ENCODE measurements at regions not wholly inside any gene's neighbourhood (a gene's known extent, or its start where the extent isn't known, plus 50 kb on each side); places are given as distances from the start of the nearest gene placed in this dataset.

GRCh38 chr11:122046438-122046837 lies 69.6 kb downstream of the BLID start:
- no peaks in the 10 kb centered on the region for H3K4me1 ChIP-seq
- H3K9me3 ChIP-seq, result no peaks in the 10 kb centered on the region
- no peak overlapping the region for H3K27ac ChIP-seq
- in situ Hi-C loops (cut with MboI; ENCODE audit: low sequenced_read_pairs in 4 of 4), result no loop called here
- H3K4me3 ChIP-seq, result no peak overlapping the region
- no peaks in the 10 kb centered on the region for H3K36me3 ChIP-seq
- no peaks in the 10 kb centered on the region for H3K27me3 ChIP-seq
- no peak for TF ChIP-seq CTCF (IDR thresholded peaks at IDR 0.05 in 4 of 5, conservative IDR thresholded peaks at IDR 0.05 in 1 of 5)
- no peak for TF ChIP-seq POLR2A (IDR thresholded peaks at IDR 0.05)
- intact Hi-C loops (cut with DNase I; ENCODE audit: low total_unique reads), result no loop called here
- ATAC-seq (no peak), DNase-seq (no peak)

GRCh38 chr11:122045181-122045586 lies 70.8 kb downstream of the BLID start:
- H3K9me3 ChIP-seq, result no peaks in the 10 kb centered on the region
- intact Hi-C loops (cut with DNase I; ENCODE audit: low total_unique reads), result no loop called here
- H3K27me3 ChIP-seq, result no peaks in the 10 kb centered on the region
- DNase-seq (no peak), ATAC-seq (no peak)
- H3K4me1 ChIP-seq, result no peaks in the 10 kb centered on the region
- H3K36me3 ChIP-seq, result no peaks in the 10 kb centered on the region
- TF ChIP-seq POLR2A (IDR thresholded peaks at IDR 0.05), result no peak
- no peak overlapping the region for H3K27ac ChIP-seq
- no peak overlapping the region for H3K4me3 ChIP-seq
- in situ Hi-C loops (cut with MboI; ENCODE audit: low sequenced_read_pairs in 4 of 4), result no loop called here

DNA sequence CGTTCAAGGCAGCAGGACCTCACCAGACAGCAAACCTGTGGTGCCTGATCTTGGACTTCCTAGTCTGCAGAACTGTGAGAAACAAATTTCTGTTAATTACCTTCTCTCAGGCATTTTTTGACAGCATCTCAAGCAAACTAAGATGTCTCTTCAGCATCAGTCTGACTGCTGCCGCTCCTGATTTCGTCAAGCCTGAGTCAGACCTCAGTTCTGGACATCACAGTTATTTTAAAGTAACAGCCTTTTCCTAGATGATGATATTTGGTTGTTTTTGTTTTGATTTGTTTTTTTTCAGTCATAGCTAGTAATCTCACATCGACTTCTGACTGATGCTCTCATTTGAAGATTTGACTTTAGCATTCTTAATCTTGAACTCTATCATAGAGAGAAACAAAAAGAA lies 71.9 kb downstream of the BLID start:
- intact Hi-C loops (cut with DNase I; ENCODE audit: low total_unique reads) (no loop called here), in situ Hi-C loops (cut with MboI; ENCODE audit: low sequenced_read_pairs in 4 of 4) (no loop called here)
- Histone ChIP-seq H3K4me1 (no peaks in the 10 kb centered on the region), H3K4me3 (no peak overlapping the region), H3K27ac (no peak overlapping the region), H3K27me3 (no peaks in the 10 kb centered on the region), H3K36me3 (no peaks in the 10 kb centered on the region), H3K9me3 (no peaks in the 10 kb centered on the region)
- no peak for ATAC-seq
- DNase-seq, result no peak
- TF ChIP-seq CTCF (IDR thresholded peaks at IDR 0.05 in 4 of 5, conservative IDR thresholded peaks at IDR 0.05 in 1 of 5) (no peak), POLR2A (IDR thresholded peaks at IDR 0.05) (no peak)

DNA sequence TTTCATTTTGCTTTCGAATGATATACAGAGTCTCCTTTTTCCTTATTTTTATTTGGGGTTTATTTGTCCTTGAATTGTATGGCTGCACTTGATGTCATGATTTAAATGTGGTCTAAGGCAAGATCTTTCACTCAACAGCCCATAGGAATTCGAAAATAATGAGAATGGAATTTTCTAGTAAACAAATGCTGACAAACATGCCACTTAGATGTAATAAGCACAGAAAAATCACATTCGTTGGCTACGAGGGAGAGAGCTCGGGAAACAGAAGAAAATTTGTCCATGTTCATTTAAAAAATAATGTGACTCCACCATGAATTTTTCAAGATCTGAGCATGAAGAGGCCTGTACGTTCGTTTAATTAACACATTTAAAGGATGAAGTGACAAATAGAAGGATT lies 73.0 kb downstream of the BLID start:
- Histone ChIP-seq H3K27ac (no peak overlapping the region), H3K4me3 (no peak overlapping the region), H3K36me3 (no peaks in the 10 kb centered on the region), H3K27me3 (no peaks in the 10 kb centered on the region), H3K4me1 (no peaks in the 10 kb centered on the region), H3K9me3 (no peaks in the 10 kb centered on the region)
- intact Hi-C loops (cut with DNase I; ENCODE audit: low total_unique reads), result no loop called here
- no peak for TF ChIP-seq POLR2A (IDR thresholded peaks at IDR 0.05)
- ATAC-seq (no peak), DNase-seq (no peak)
- in situ Hi-C loops (cut with MboI; ENCODE audit: low sequenced_read_pairs in 4 of 4), result no loop called here

GRCh38 chr11:122040464-122040863 lies 75.6 kb downstream of the BLID start:
- Histone ChIP-seq H3K4me3 (no peak overlapping the region), H3K27ac (no peak overlapping the region), H3K27me3 (no peaks in the 10 kb centered on the region), H3K9me3 (no peaks in the 10 kb centered on the region), H3K36me3 (no peaks in the 10 kb centered on the region), H3K4me1 (no peaks in the 10 kb centered on the region)
- ATAC-seq, result no peak
- TF ChIP-seq POLR2A (IDR thresholded peaks at IDR 0.05) (no peak), CTCF (IDR thresholded peaks at IDR 0.05 in 4 of 5, conservative IDR thresholded peaks at IDR 0.05 in 1 of 5) (no peak)
- in situ Hi-C loops (cut with MboI; ENCODE audit: low sequenced_read_pairs in 4 of 4) (no loop called here), intact Hi-C loops (cut with DNase I; ENCODE audit: low total_unique reads) (no loop called here)
- DNase-seq, result no peak

DNA sequence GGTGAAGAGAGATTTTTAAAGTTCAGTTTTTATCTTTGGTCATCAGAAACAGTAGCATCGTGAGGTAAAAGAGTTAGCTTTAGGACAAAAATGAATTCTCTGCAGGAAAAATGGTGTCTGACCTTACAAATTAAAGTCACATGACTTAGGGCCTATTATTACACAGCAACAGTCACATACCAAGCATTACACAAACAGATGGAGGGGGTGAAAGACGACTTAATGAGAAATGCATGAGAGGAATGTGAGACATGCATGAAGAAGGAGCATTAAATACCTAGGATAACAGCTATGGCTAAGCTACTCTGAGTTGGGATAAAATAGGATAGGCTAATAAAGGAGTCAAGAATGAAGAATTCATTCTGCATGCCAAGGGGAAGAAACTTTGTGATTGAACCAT lies 77.5 kb downstream of the BLID start:
- intact Hi-C loops (cut with DNase I; ENCODE audit: low total_unique reads), result no loop called here
- Histone ChIP-seq H3K4me3 (no peak overlapping the region), H3K27me3 (no peaks in the 10 kb centered on the region), H3K9me3 (no peaks in the 10 kb centered on the region), H3K36me3 (no peaks in the 10 kb centered on the region), H3K4me1 (no peaks in the 10 kb centered on the region), H3K27ac (no peak overlapping the region)
- DNase-seq, result no peak
- in situ Hi-C loops (cut with MboI; ENCODE audit: low sequenced_read_pairs in 4 of 4), result no loop called here
- no peak for ATAC-seq
- TF ChIP-seq POLR2A (IDR thresholded peaks at IDR 0.05), result no peak
- TF ChIP-seq CTCF (IDR thresholded peaks at IDR 0.05 in 4 of 5, conservative IDR thresholded peaks at IDR 0.05 in 1 of 5), result no peak
